ENCODE measurements at regions not wholly inside any gene's neighbourhood (a gene's known extent, or its start where the extent isn't known, plus 50 kb on each side); places are given as distances from the start of the nearest gene placed in this dataset.
"Not testable (repeated sequence)": the region's sequence is repeated elsewhere in the genome, so short reads cannot be mapped to it uniquely, and the experiment has no call there.

GRCh38 chr11:21727102-21727501 is 465.8 kb upstream of the ANO5 start:
- DNase-seq, result no peak

GRCh38 chr11:21736404-21736803 is 456.5 kb upstream of the ANO5 start:
- no peak for DNase-seq

GRCh38 chr11:21752475-21753243 is 440.2 kb upstream of the ANO5 start:
- DNase-seq, result not testable (repeated sequence)

- DNase-seq, result not testable (repeated sequence)
Observed at GRCh38 chr11:21753244-21753767, 439.6 kb upstream of the ANO5 start.

GRCh38 chr11:21761000-21761399 is 431.9 kb upstream of the ANO5 start:
- DNase-seq, result no peak

- no peak for DNase-seq
Observed at GRCh38 chr11:21768388-21768787, 424.5 kb upstream of the ANO5 start.

- no peak for DNase-seq
Observed at GRCh38 chr11:21769188-21769587, 423.7 kb upstream of the ANO5 start.

GRCh38 chr11:21771097-21771496 is 421.8 kb upstream of the ANO5 start:
- DNase-seq, result no peak

- no peak for DNase-seq
Observed at GRCh38 chr11:21774212-21774611, 418.7 kb upstream of the ANO5 start.

- DNase-seq, result no peak
Observed at GRCh38 chr11:21775911-21776310, 417.0 kb upstream of the ANO5 start.

- no peak for DNase-seq
Observed at GRCh38 chr11:21783954-21784353, 408.9 kb upstream of the ANO5 start.

GRCh38 chr11:21785351-21785750 is 407.5 kb upstream of the ANO5 start:
- no peak for DNase-seq

- DNase-seq, result no peak
Observed at GRCh38 chr11:21794306-21794705, 398.6 kb upstream of the ANO5 start.

- no peak for DNase-seq
Observed at GRCh38 chr11:21798216-21798615, 394.7 kb upstream of the ANO5 start.

- not testable (repeated sequence) for DNase-seq
Observed at GRCh38 chr11:21804523-21804922, 388.4 kb upstream of the ANO5 start.

- no peak for DNase-seq
Observed at GRCh38 chr11:21806508-21806907, 386.4 kb upstream of the ANO5 start.

- no peak for DNase-seq
Observed at GRCh38 chr11:21806947-21807346, 385.9 kb upstream of the ANO5 start.

- no peak for DNase-seq
Observed at GRCh38 chr11:21807350-21807749, 385.5 kb upstream of the ANO5 start.

- DNase-seq, result no peak
Observed at GRCh38 chr11:21810650-21811049, 382.2 kb upstream of the ANO5 start.

GRCh38 chr11:21811572-21811971 is 381.3 kb upstream of the ANO5 start:
- no peak for DNase-seq

GRCh38 chr11:21814169-21814568 is 378.7 kb upstream of the ANO5 start:
- DNase-seq, result no peak

GRCh38 chr11:21817696-21818095 is 375.2 kb upstream of the ANO5 start:
- DNase-seq, result no peak

GRCh38 chr11:21820176-21820575 is 372.7 kb upstream of the ANO5 start:
- no peak for DNase-seq

GRCh38 chr11:21825127-21825526 is 367.8 kb upstream of the ANO5 start:
- no peak for DNase-seq

GRCh38 chr11:21838427-21838826 is 354.5 kb upstream of the ANO5 start:
- no peak for DNase-seq
